Transverse colon (tissue), 4 donors: ENCODE measurements at regions not wholly inside any gene's neighbourhood (a gene's known extent, or its start where the extent isn't known, plus 50 kb on each side); places are given as distances from the start of the nearest gene placed in this dataset.

Source experiments
- CTCF ChIP-seq, 5 experiments: fragments of 200-600 bp in 3 of 5; fragments of 450-650 bp in 2 of 5; sonication (generic) in 3 of 5; IDR thresholded peaks; 1 replicate in 2 of 5; 2 replicates in 3 of 5; pipeline ENCODE4 v1.5.1; 2016 to 2017; ENCODE audit warnings: antibody characterized with exemption in 5 of 5, inconsistent platforms in 3 of 5, mild to moderate bottlenecking in 2 of 5, moderate library complexity in 1 of 5
- POLR2AphosphoS5 ChIP-seq, 3 donors: sonication (generic); formaldehyde crosslinking; IDR thresholded peaks; one replicate each; pipeline ENCODE4 v1.6.1; 2016; ENCODE audit warnings: antibody characterized with exemption in 3 of 3

- TF ChIP-seq CTCF (IDR thresholded peaks at IDR 0.05) (no peak), POLR2AphosphoS5 (IDR thresholded peaks at IDR 0.05) (peak in 2 of 3 donors; percentile 12 to 20)
Measured at GRCh38 chr16:82504836-82505235, 121.9 kb upstream of the CDH13 start.
